GM21717 (cell line): ENCODE measurements at regions not wholly inside any gene's neighbourhood (a gene's known extent, or its start where the extent isn't known, plus 50 kb on each side); places are given as distances from the start of the nearest gene placed in this dataset.
"Not testable (repeated sequence)": the region's sequence is repeated elsewhere in the genome, so short reads cannot be mapped to it uniquely, and the experiment has no call there.

Experiments
- ATAC-seq: cut with Tn5 transposase; IDR thresholded peaks from one replicate; pipeline ENCODE4 v1.9.1; 2021; ENCODE audit warnings: mild to moderate bottlenecking, moderate library complexity; ENCODE audit not compliant: unreplicated experiment

- no peak for ATAC-seq
Observed at GRCh38 chr1:105073660-105074059, 1324.0 kb downstream of the AMY1C start.

- no peak for ATAC-seq
Observed at GRCh38 chr1:105083611-105084010, 1333.9 kb downstream of the AMY1C start.

- no peak for ATAC-seq
Observed at GRCh38 chr1:105087506-105087905, 1337.8 kb downstream of the AMY1C start.

GRCh38 chr1:105088166-105088565, 1338.5 kb downstream of the AMY1C start:
- ATAC-seq: no peak

- ATAC-seq: not testable (repeated sequence)
Observed at GRCh38 chr1:105093893-105094292, 1344.2 kb downstream of the AMY1C start.

- no peak for ATAC-seq
Observed at GRCh38 chr1:105100102-105100501, 1350.4 kb downstream of the AMY1C start.

- no peak for ATAC-seq
Observed at GRCh38 chr1:105101261-105101660, 1351.6 kb downstream of the AMY1C start.

GRCh38 chr1:105102371-105102770, 1352.7 kb downstream of the AMY1C start:
- ATAC-seq: no peak

GRCh38 chr1:105122041-105122440, 1372.3 kb downstream of the AMY1C start:
- no peak for ATAC-seq

GRCh38 chr1:105137543-105138457, 1388.1 kb downstream of the AMY1C start:
- ATAC-seq: no peak

- no peak for ATAC-seq
Observed at GRCh38 chr1:105138458-105138893, 1388.8 kb downstream of the AMY1C start.

- no peak for ATAC-seq
Observed at GRCh38 chr1:105172788-105173187, 1423.1 kb downstream of the AMY1C start.

- no peak for ATAC-seq
Observed at GRCh38 chr1:105180789-105181188, 1431.1 kb downstream of the AMY1C start.

GRCh38 chr1:105204836-105205371, 1455.2 kb downstream of the AMY1C start:
- ATAC-seq: no peak

- no peak for ATAC-seq
Observed at GRCh38 chr1:105208581-105208980, 1458.9 kb downstream of the AMY1C start.

- no peak for ATAC-seq
Observed at GRCh38 chr1:105210747-105211146, 1461.0 kb downstream of the AMY1C start.

- ATAC-seq: no peak
Observed at GRCh38 chr1:105231378-105231777, 1481.7 kb downstream of the AMY1C start.

- no peak for ATAC-seq
Observed at GRCh38 chr1:105243411-105243810, 1493.7 kb downstream of the AMY1C start.

GRCh38 chr1:105243969-105244368, 1494.3 kb downstream of the AMY1C start:
- no peak for ATAC-seq

GRCh38 chr1:105254906-105255305, 1505.2 kb downstream of the AMY1C start:
- no peak for ATAC-seq

GRCh38 chr1:105260001-105260400, 1510.3 kb downstream of the AMY1C start:
- ATAC-seq: no peak

- no peak for ATAC-seq
Observed at GRCh38 chr1:105270966-105271365, 1521.3 kb downstream of the AMY1C start.
